22Rv1 (cell line): ENCODE measurements at regions not wholly inside any gene's neighbourhood (a gene's known extent, or its start where the extent isn't known, plus 50 kb on each side); places are given as distances from the start of the nearest gene placed in this dataset.
"Not testable (repeated sequence)": the region's sequence is repeated elsewhere in the genome, so short reads cannot be mapped to it uniquely, and the experiment has no call there.

Experiments
- H3K27ac ChIP-seq: fragments of 450-650 bp; 2 replicates; pipeline ENCODE4 v1.5.1; 2017
- CTCF ChIP-seq: fragments of 450-650 bp; IDR thresholded peaks from 2 replicates; pipeline ENCODE4 v1.5.1; 2017; ENCODE audit warnings: mild to moderate bottlenecking
- ZFX ChIP-seq: fragments of 450-650 bp; IDR thresholded peaks from 2 replicates; pipeline ENCODE4 v1.6.1; 2017; ENCODE audit warnings: antibody characterized with exemption, borderline replicate concordance

DNA sequence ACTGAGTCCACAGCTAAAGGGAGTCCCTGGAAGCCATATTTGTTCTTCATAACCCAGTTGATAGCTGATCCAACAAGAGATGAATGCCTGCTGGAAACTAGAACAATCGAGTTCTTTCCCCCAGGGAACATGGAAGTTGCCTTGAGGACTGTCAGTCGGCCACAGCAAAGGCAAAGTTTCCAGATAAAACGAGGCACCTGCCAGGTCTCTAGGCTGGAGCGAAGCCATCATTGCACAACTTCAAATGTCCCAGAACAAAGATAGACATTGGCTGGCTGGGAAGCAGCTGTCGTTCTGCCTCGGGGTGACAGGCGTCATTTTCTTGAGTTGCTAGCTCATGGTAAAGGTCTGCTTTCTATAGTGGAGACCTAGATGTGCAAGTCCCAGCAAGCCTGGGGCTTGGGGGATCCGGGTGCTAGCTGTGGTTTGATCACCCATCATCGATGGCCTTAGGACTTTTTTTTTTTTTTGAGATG, 184.4 kb upstream of the ZNF217 start:
- no peak overlapping the region for H3K27ac ChIP-seq
- TF ChIP-seq CTCF (no peak), ZFX (no peak)

- not testable (repeated sequence) for H3K27ac ChIP-seq
Observed at GRCh38 chr20:53777402-53777801, 183.8 kb upstream of the ZNF217 start.

DNA sequence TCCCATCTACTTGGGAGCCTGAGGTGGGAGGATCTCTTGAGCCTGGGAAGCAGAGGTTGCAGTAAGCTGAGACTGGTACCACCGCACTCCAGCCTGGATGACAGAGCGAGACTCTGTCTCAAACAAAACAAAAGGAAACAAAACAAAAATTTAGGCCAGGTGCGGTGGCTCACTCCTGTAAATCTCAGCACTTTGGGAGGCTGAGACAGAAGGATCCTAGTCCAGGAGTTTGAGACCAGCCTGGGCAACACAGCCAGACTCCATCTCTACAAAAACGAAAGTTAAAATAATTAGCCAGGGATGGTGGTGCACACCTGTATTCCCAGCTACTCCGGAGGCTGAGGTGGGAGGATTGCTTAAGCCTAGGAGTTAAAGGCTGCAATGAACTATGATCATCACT, 183.2 kb upstream of the ZNF217 start:
- H3K27ac ChIP-seq = no peak overlapping the region
- no peak for TF ChIP-seq CTCF
- no peak for TF ChIP-seq ZFX

- TF ChIP-seq CTCF (no peak), ZFX (no peak)
- no peak overlapping the region for H3K27ac ChIP-seq
Observed at GRCh38 chr20:53774461-53775203, 181.0 kb upstream of the ZNF217 start.

- H3K27ac ChIP-seq = no peak overlapping the region
- TF ChIP-seq ZFX (no peak), CTCF (no peak)
Observed at GRCh38 chr20:53773792-53774401, 180.3 kb upstream of the ZNF217 start.

- not testable (repeated sequence) for H3K27ac ChIP-seq
Observed at GRCh38 chr20:53773066-53773791, 179.6 kb upstream of the ZNF217 start.

DNA sequence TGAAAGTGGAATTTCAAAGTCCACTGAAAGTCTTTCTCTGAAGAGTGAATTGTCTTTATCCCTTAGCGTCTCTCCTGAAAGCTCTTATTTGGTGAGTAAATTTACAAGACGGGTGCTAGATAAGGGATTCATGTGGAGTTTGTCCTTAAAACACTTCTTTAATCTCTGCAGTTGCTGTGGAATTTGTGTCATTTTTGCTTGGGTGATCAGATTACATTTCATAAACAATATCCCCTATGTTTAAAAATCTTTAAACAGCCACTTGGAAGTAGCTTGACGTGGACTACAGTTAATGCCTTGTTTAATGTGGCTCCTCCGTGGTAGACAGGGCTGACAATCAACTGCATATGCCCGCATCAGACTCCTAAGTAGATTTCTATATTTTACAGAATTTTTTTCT, 175.4 kb upstream of the ZNF217 start:
- no peak for TF ChIP-seq CTCF
- no peak for TF ChIP-seq ZFX
- no peak overlapping the region for H3K27ac ChIP-seq

DNA sequence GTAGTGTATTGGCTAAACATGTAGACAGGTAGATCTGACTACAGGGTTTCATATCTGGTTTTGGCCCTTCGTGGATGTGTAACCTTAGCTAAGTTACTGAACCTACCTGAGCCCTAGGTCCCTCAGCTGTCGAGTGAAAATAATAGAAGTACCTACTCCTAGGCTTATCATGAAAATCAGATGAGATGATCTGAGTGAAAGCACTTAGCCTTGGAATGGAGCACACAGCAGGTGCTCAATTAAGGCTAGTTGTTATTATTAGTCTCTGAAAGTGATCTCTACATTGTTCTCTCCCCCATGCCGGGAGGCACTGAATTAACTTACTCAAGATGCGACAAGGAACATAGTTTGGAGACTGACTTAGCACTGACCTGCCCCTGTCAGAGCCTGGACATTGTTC, 174.7 kb upstream of the ZNF217 start:
- TF ChIP-seq CTCF (no peak), ZFX (no peak)
- no peak overlapping the region for H3K27ac ChIP-seq
